ENCODE measurements at regions not wholly inside any gene's neighbourhood (a gene's known extent, or its start where the extent isn't known, plus 50 kb on each side); places are given as distances from the start of the nearest gene placed in this dataset.

GRCh38 chr1:5239911-5240310, 585.5 kb downstream of the AJAP1 start:
- TF ChIP-seq FOXA1 (IDR thresholded peaks at IDR 0.05) (no peak), PKNOX1 (IDR thresholded peaks at IDR 0.05) (no peak), SP1 (IDR thresholded peaks at IDR 0.05) (no peak), SUZ12 (IDR thresholded peaks at IDR 0.05) (no peak)

Measured in HEK293T (cell line).